Spleen (tissue), 11 donors: ENCODE measurements at regions not wholly inside any gene's neighbourhood (a gene's known extent, or its start where the extent isn't known, plus 50 kb on each side); places are given as distances from the start of the nearest gene placed in this dataset.

Experiments
- DNase-seq: peaks from one replicate; pipeline ENCODE4 v3.0.0-alpha.2; 2020
- H3K27ac ChIP-seq, 8 donors: fragments of 200-600 bp; sonication (generic) in 7 of 8; 1 replicate in 4 of 8; 2 replicates in 4 of 8; pipeline versions ENCODE4 v1.5.0 to v1.8.0; 2016 to 2021; ENCODE audit warnings: inconsistent platforms in 4 of 8, mild to moderate bottlenecking in 4 of 8, moderate library complexity in 1 of 8
- H3K27me3 ChIP-seq, 7 donors: fragments of 200-600 bp; sonication (generic) in 6 of 7; replicated peaks in 1 of 7; 1 replicate in 4 of 7; 2 replicates in 3 of 7; pipeline versions ENCODE4 v1.5.0 to v1.8.0; 2016 to 2021; ENCODE audit warnings: inconsistent platforms in 3 of 7, mild to moderate bottlenecking in 1 of 7
- H3K36me3 ChIP-seq, 6 donors: fragments of 200-600 bp; sonication (generic) in 5 of 6; 1 replicate in 4 of 6; 2 replicates in 2 of 6; pipeline versions ENCODE4 v1.5.0 to v1.8.0; 2016 to 2021; ENCODE audit warnings: inconsistent platforms in 2 of 6
- H3K4me1 ChIP-seq, 6 donors: fragments of 200-600 bp; sonication (generic) in 5 of 6; 1 replicate in 3 of 6; 2 replicates in 3 of 6; pipeline versions ENCODE4 v1.5.0 to v1.8.0; 2016 to 2021; ENCODE audit warnings: inconsistent platforms in 3 of 6
- H3K4me3 ChIP-seq, 8 donors: fragments of 200-600 bp; sonication (generic) in 7 of 8; 1 replicate in 4 of 8; 2 replicates in 4 of 8; pipeline versions ENCODE4 v1.5.0 to v1.8.0; 2016 to 2021; ENCODE audit warnings: inconsistent platforms in 4 of 8, mild to moderate bottlenecking in 4 of 8, moderate library complexity in 2 of 8
- H3K9me3 ChIP-seq, 8 donors: fragments of 200-600 bp; sonication (generic) in 7 of 8; 1 replicate in 4 of 8; 2 replicates in 4 of 8; pipeline versions ENCODE4 v1.5.0 to v1.8.0; 2016 to 2021; ENCODE audit warnings: inconsistent platforms in 4 of 8
- POLR2A ChIP-seq, 3 donors: fragments of 450-650 bp; IDR thresholded peaks; one replicate each; pipeline ENCODE4 v1.5.1; 2017; ENCODE audit warnings: antibody characterized with exemption in 3 of 3, mild to moderate bottlenecking in 1 of 3
- POLR2AphosphoS5 ChIP-seq, 3 donors: sonication (generic); formaldehyde crosslinking; IDR thresholded peaks; one replicate each; pipeline ENCODE4 v1.5.1; 2017; ENCODE audit warnings: antibody characterized with exemption in 3 of 3
- WGBS, 5 donors: extraction: QIAGEN DNeasy Blood & Tissue Kit in 3 of 5; methylation state at CpG; one replicate each; pipeline versions ENCODE4 v1.1.5 to v1.1.7; 2013 to 2018; 5-methylcytosine and 5-hydroxymethylcytosine counted together
- intact Hi-C: fragments of 100-400 bp; cut with DNase I; formaldehyde crosslinking; loops from one replicate; pipeline ENCODE4 v1.15.0; 2023; ENCODE audit warnings: low total_unique reads
- TF ChIP-seq, protein P1 (sequence below), 11 experiments: fragments of 200-600 bp in 7 of 11; fragments of 450-650 bp in 4 of 11; sonication (generic) in 4 of 11; IDR thresholded peaks in 8 of 11; conservative IDR thresholded peaks in 3 of 11; 1 replicate in 7 of 11; 2 replicates in 4 of 11; pipeline versions ENCODE4 v1.4.0 to v1.8.0; 2016 to 2021; ENCODE audit warnings: antibody characterized with exemption in 11 of 11, inconsistent platforms in 4 of 11, mild to moderate bottlenecking in 1 of 11
- donor health status: healthy with polysubstance abuse.
- donor health status: DM: no; HTN: no; CAD: no; lungs with moderate emphysema.
- donor health status: DM: no; HTN: no; CAD: no.
- donor health status: Bipolar disorder and iron deficiency.
- donor health status: healthy.
- donor health status: DM: no; HTN: no; CAD: no.
- donor health status: DM: yes; HTN: yes; CAD: no.

DNA sequence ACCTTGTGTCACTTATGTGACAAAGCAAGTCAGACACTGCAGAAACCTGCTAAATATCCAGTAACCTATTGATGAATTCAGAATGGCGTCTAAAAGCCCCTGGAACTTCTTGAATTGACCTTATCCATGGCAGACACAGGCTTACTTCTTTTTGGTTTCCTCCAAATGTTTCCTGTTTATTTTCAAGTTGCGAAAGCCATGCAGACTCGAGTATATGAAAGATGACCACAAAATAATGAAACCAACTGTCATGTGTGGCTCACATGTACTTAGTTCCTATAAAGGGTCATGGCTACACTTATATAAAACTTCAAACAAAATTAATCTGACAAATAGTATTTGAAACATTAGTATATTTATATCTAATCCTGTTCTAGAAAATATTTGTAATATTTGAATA lies 113.1 kb upstream of the FNDC3A start:
- Histone ChIP-seq H3K4me1 (peaks cover 0 to 29% (median 10%) of the 10 kb centered on the region in 6 donors), H3K4me3 (peak overlapping the region in 1 of 8 donors; percentile 38), H3K9me3 (no peaks in the 10 kb centered on the region), H3K27me3 (no peaks in the 10 kb centered on the region), H3K27ac (peak overlapping the region in 5 of 8 donors; percentile 41 to 81 (median 63)), H3K36me3 (no peaks in the 10 kb centered on the region)
- intact Hi-C loops = no loop called here
- DNase-seq = no peak
- 17 to 31% (median 21%) methylated on average over 3 of the region's 3 CpGs for WGBS, 5 donors
- no peak for TF ChIP-seq POLR2AphosphoS5 (IDR thresholded peaks at IDR 0.05)
- TF ChIP-seq, protein P1, sequence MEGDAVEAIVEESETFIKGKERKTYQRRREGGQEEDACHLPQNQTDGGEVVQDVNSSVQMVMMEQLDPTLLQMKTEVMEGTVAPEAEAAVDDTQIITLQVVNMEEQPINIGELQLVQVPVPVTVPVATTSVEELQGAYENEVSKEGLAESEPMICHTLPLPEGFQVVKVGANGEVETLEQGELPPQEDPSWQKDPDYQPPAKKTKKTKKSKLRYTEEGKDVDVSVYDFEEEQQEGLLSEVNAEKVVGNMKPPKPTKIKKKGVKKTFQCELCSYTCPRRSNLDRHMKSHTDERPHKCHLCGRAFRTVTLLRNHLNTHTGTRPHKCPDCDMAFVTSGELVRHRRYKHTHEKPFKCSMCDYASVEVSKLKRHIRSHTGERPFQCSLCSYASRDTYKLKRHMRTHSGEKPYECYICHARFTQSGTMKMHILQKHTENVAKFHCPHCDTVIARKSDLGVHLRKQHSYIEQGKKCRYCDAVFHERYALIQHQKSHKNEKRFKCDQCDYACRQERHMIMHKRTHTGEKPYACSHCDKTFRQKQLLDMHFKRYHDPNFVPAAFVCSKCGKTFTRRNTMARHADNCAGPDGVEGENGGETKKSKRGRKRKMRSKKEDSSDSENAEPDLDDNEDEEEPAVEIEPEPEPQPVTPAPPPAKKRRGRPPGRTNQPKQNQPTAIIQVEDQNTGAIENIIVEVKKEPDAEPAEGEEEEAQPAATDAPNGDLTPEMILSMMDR (IDR thresholded peaks at IDR 0.05 in 8 of 11, conservative IDR thresholded peaks at IDR 0.05 in 3 of 11) = no peak
- no peak for TF ChIP-seq POLR2A (IDR thresholded peaks at IDR 0.05)

DNA sequence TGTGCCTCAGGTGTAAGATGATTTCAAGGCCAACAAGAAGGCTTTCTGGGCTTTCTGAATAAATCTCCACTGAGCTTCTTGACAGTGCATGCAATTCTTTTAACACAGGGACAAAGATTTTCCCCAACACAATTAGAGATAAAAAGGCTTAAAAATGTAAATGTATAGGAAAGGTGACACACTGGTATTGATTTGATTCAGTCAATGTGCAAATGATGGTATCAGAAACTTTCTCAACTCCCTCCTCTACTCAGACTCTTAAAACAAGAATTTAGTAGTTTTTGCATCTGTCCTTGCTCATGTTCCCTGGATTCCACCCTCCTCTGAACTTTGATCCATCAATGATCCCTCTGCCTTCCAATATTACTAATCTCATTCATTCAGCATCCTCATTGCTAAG lies 111.6 kb upstream of the FNDC3A start:
- TF ChIP-seq POLR2AphosphoS5 (IDR thresholded peaks at IDR 0.05) (no peak), POLR2A (IDR thresholded peaks at IDR 0.05) (no peak)
- TF ChIP-seq, protein P1 (IDR thresholded peaks at IDR 0.05 in 8 of 11, conservative IDR thresholded peaks at IDR 0.05 in 3 of 11) = no peak
- Histone ChIP-seq H3K4me3 (no peak overlapping the region), H3K36me3 (no peaks in the 10 kb centered on the region), H3K27ac (no peak overlapping the region), H3K4me1 (peaks cover 0 to 20% (median 4%) of the 10 kb centered on the region in 6 donors), H3K9me3 (no peaks in the 10 kb centered on the region), H3K27me3 (no peaks in the 10 kb centered on the region)
- no peak for DNase-seq
- intact Hi-C loops = no loop called here

DNA sequence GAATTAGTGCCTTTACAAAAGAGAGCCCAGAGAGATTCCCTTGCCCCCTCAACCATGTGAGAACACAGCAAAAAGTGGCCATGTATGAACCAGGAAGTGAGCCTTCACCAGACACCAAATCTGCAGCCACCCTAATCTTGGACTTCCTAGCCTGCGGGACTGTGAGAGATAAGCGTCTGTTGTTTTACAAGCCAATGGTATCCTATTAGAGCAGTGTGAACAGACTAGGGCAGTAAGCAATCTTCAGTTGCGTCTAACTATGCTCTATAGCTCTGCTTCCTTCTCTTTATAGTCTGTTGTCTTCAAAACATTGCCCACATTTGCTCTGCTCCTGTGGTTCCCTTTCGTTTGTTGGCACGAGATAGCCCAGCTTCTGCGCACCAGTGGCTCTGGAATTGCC lies 109.5 kb upstream of the FNDC3A start:
- intact Hi-C loops = no loop called here
- no peaks in the 10 kb centered on the region for H3K36me3 ChIP-seq
- H3K9me3 ChIP-seq = no peaks in the 10 kb centered on the region
- H3K4me3 ChIP-seq = no peak overlapping the region
- H3K4me1 ChIP-seq = peaks cover 0 to 6% (median 0%) of the 10 kb centered on the region in 6 donors
- TF ChIP-seq POLR2A (IDR thresholded peaks at IDR 0.05) = no peak
- TF ChIP-seq, protein P1 (IDR thresholded peaks at IDR 0.05 in 8 of 11, conservative IDR thresholded peaks at IDR 0.05 in 3 of 11) = no peak
- no peak for TF ChIP-seq POLR2AphosphoS5 (IDR thresholded peaks at IDR 0.05)
- DNase-seq = no peak
- no peaks in the 10 kb centered on the region for H3K27me3 ChIP-seq
- no peak overlapping the region for H3K27ac ChIP-seq
- 45 to 69% (median 58%) methylated on average over 6 of the region's 6 CpGs for WGBS, 5 donors

DNA sequence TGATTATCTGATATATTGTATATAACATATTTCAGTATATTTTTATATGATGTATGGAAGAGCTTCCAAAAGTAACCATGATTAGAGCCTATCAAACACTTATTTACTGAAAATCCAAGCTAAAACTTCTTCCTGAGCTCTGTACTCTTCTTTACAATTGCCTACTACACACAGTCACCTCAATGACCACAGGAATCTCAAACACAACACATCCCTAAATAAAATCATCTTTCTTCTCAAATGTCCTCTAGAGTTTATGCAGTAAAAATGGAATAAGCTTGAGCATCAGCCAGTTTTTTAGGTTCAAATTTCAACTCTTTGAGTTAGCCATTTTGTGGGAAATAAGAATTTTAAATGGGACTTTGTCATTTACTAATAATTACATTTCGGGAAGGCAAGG lies 102.6 kb upstream of the FNDC3A start:
- Histone ChIP-seq H3K9me3 (no peaks in the 10 kb centered on the region), H3K27ac (no peak overlapping the region), H3K4me1 (no peaks in the 10 kb centered on the region), H3K27me3 (peaks cover 0 to 16% (median 0%) of the 10 kb centered on the region in 7 donors), H3K4me3 (no peak overlapping the region), H3K36me3 (no peaks in the 10 kb centered on the region)
- DNase-seq = no peak
- WGBS, 5 donors = 87 to 91% (median 87%) methylated on average over 1 of the region's 1 CpG
- TF ChIP-seq POLR2A (IDR thresholded peaks at IDR 0.05) (no peak), POLR2AphosphoS5 (IDR thresholded peaks at IDR 0.05) (no peak)
- TF ChIP-seq, protein P1 (IDR thresholded peaks at IDR 0.05 in 8 of 11, conservative IDR thresholded peaks at IDR 0.05 in 3 of 11) = no peak
- intact Hi-C loops = no loop called here
